ENCODE measurements at regions not wholly inside any gene's neighbourhood (a gene's known extent, or its start where the extent isn't known, plus 50 kb on each side); places are given as distances from the start of the nearest gene placed in this dataset.
"Not testable (repeated sequence)": the region's sequence is repeated elsewhere in the genome, so short reads cannot be mapped to it uniquely, and the experiment has no call there.

DNA sequence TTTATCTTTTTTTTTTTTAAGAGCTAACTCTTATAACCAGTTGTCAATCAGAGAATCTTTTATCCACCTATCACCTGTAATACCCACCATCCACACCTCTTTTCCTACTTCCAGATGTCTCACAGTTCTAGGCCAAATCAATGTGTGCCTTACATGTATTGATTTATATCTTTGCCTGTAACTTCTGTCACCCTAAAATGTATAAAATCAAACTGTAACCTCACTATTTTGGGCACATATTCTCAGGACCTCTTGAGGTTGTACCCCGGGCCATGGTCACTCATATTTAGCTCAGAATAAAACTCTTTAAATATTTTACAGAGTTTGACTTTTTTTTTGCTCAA lies 404.7 kb upstream of the RORB start:
- Histone ChIP-seq H3K4me3 (no peak overlapping the region), H3K27me3 (no peaks in the 10 kb centered on the region), H3K4me1 (no peaks in the 10 kb centered on the region), H3K9me3 (no peaks in the 10 kb centered on the region), H3K27ac (no peak overlapping the region), H3K36me3 (replicated peaks in 1 of 2; ENCODE audit: insufficient read depth in 1 of 2, low read depth in 2 of 2) (no peaks in the 10 kb centered on the region)
- 48 to 49% methylated on average over 1 of the region's 1 CpG for WGBS, 2 donors
- intact Hi-C loops (cut with DNase I), result no loop called here
- no peak for TF ChIP-seq POLR2A (IDR thresholded peaks at IDR 0.05)
- TF ChIP-seq, protein P1, sequence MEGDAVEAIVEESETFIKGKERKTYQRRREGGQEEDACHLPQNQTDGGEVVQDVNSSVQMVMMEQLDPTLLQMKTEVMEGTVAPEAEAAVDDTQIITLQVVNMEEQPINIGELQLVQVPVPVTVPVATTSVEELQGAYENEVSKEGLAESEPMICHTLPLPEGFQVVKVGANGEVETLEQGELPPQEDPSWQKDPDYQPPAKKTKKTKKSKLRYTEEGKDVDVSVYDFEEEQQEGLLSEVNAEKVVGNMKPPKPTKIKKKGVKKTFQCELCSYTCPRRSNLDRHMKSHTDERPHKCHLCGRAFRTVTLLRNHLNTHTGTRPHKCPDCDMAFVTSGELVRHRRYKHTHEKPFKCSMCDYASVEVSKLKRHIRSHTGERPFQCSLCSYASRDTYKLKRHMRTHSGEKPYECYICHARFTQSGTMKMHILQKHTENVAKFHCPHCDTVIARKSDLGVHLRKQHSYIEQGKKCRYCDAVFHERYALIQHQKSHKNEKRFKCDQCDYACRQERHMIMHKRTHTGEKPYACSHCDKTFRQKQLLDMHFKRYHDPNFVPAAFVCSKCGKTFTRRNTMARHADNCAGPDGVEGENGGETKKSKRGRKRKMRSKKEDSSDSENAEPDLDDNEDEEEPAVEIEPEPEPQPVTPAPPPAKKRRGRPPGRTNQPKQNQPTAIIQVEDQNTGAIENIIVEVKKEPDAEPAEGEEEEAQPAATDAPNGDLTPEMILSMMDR (IDR thresholded peaks at IDR 0.05), result no peak
- ATAC-seq, result no peak
- no peak for DNase-seq

DNA sequence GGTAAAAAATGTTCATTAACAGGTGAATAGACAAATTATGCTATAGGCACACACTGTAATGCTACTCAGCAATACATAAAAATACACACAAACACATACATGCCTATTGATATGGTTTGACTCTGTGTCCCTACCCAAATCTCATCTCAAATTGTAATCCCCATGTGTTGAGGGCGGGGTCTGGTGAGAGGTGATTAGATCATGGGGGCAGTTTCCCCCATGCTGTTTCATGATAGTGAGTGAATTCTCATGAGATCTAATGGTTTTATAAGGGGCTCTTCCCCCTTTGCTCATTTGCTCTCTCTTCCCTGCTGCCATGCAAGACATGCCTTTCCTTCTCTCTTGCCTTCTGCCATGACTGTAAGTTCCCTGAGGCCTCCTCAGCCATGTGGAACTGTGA lies 403.1 kb upstream of the RORB start:
- DNase-seq, result not testable (repeated sequence)

DNA sequence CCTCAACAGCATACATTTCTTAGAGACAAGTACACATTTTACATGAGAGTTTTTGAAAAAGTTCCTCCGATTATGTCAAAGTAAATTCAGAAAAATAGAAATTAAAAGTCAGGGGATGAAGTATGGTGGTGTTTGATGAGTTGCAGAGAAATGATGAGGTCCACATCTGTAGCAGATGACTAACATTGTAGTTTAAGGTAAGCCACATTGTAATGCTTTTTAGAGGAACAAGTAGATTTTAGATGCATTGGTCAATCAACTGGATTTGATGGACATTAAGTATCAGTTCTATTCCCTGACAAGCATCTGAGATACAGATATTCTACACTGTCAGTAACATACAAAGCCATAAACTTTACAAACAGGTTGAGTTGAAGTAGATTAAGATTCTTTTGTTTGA lies 402.4 kb upstream of the RORB start:
- intact Hi-C loops (cut with DNase I), result no loop called here
- Histone ChIP-seq H3K9me3 (no peaks in the 10 kb centered on the region), H3K4me3 (no peak overlapping the region), H3K27me3 (no peaks in the 10 kb centered on the region), H3K27ac (no peak overlapping the region), H3K4me1 (no peaks in the 10 kb centered on the region), H3K36me3 (replicated peaks in 1 of 2; ENCODE audit: insufficient read depth in 1 of 2, low read depth in 2 of 2) (no peaks in the 10 kb centered on the region)
- 63 to 76% methylated on average over 1 of the region's 1 CpG for WGBS, 2 donors
- ATAC-seq (no peak), DNase-seq (no peak)
- no peak for TF ChIP-seq POLR2A (IDR thresholded peaks at IDR 0.05)
- TF ChIP-seq, protein P1 (IDR thresholded peaks at IDR 0.05), result no peak

More for the DNA sequence above, 403.1 kb upstream of the RORB start:
- 56 to 68% methylated on average over 1 of the region's 1 CpG for WGBS, 2 donors
- H3K27ac ChIP-seq; ATAC-seq; H3K4me1 ChIP-seq; H3K4me3 ChIP-seq; H3K36me3 ChIP-seq (replicated peaks in 1 of 2; ENCODE audit: insufficient read depth in 1 of 2, low read depth in 2 of 2); H3K9me3 ChIP-seq; H3K27me3 ChIP-seq; intact Hi-C loops (cut with DNase I): not testable (repeated sequence)

DNA sequence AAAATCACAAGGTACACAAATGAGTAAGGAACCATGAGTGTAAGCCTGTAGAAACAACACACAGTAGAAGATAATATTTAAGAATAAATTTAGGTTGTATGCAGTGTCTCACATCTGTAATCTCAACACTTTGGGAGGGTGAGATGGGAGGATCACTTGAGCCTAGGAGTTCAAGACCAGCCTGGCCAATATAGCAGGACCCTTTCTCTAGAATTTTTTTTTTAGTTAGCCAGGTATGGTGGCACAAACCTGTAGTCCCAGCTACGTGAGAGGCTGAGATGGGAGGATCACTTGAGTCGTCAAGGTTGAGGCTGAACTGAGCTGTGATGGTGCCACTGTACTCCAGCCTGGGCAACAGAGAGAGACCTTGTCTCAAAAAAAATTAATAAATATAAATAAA lies 401.2 kb upstream of the RORB start:
- Histone ChIP-seq H3K27ac (no peak overlapping the region), H3K9me3 (no peaks in the 10 kb centered on the region), H3K4me1 (no peaks in the 10 kb centered on the region), H3K27me3 (no peaks in the 10 kb centered on the region), H3K4me3 (no peak overlapping the region), H3K36me3 (replicated peaks in 1 of 2; ENCODE audit: insufficient read depth in 1 of 2, low read depth in 2 of 2) (no peaks in the 10 kb centered on the region)
- DNase-seq, result no peak
- intact Hi-C loops (cut with DNase I), result no loop called here
- TF ChIP-seq POLR2A (IDR thresholded peaks at IDR 0.05), result no peak
- TF ChIP-seq, protein P1 (IDR thresholded peaks at IDR 0.05), result no peak
- WGBS, 2 donors, result 46 to 48% methylated on average over 2 of the region's 2 CpGs
- ATAC-seq, result no peak

DNA sequence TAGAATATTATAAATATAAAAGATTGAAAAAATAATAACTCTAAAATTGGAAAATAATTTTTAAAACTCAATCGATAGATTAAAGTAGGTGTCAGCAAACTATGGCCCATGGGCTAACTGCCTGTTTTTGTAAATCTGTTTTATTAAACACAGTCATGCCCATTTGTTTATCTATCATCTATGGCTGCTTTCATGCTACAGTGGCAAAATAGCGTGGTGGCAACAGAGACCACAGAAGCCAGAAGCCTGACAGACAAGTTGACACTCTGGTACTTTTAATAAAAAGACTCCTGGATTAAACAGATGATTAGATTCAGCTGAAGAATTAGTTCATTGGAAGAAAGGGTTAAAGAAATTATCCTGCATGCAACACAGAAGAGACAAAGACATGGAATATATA lies 400.7 kb upstream of the RORB start:
- ATAC-seq (no peak), DNase-seq (no peak)
- TF ChIP-seq POLR2A (IDR thresholded peaks at IDR 0.05), result no peak
- TF ChIP-seq, protein P1 (IDR thresholded peaks at IDR 0.05), result no peak
- no peak overlapping the region for H3K4me3 ChIP-seq
- intact Hi-C loops (cut with DNase I), result no loop called here
- 71 to 78% methylated on average over 2 of the region's 2 CpGs for WGBS, 2 donors
- H3K27ac ChIP-seq, result no peak overlapping the region
- no peaks in the 10 kb centered on the region for H3K9me3 ChIP-seq
- H3K36me3 ChIP-seq (replicated peaks in 1 of 2; ENCODE audit: insufficient read depth in 1 of 2, low read depth in 2 of 2), result no peaks in the 10 kb centered on the region
- no peaks in the 10 kb centered on the region for H3K4me1 ChIP-seq
- no peaks in the 10 kb centered on the region for H3K27me3 ChIP-seq

All from body of pancreas (tissue), 4 donors.